HepG2 (cell line): ENCODE measurements at regions not wholly inside any gene's neighbourhood (a gene's known extent, or its start where the extent isn't known, plus 50 kb on each side); places are given as distances from the start of the nearest gene placed in this dataset.

Source experiments
- ATAC-seq: fragments of 200-7000 bp; cut with Tn5 transposase; 3 replicates; pipeline ENCODE4 v1.9.1; 2020; ENCODE audit warnings: mild to moderate bottlenecking, moderate library complexity
- BruUV-seq: library from RNA; stranded (reverse); fragments of 400-500 nt; replicated peaks from 2 replicates; lab custom pipeline; 2021; lab: Mats Ljungman, UMichigan
- CTCF ChIA-PET: fragments of 300-600 bp; formaldehyde crosslinking; extraction: SDS; loops from one replicate; lab custom pipeline; 2021; ENCODE audit warnings: low total read pairs, inconsistent platforms, low intra/inter-chr PET ratio; lab: Yijun Ruan, JAX
- POLR2A ChIA-PET: fragments of 350-600 bp; sonication (Branson Sonifier 250); formaldehyde crosslinking; loops from one replicate; lab custom pipeline; 2020; ENCODE audit warnings: antibody characterized with exemption, inconsistent platforms; lab: Yijun Ruan, JAX
- DNase-seq: peaks from one replicate; pipeline ENCODE4 v3.0.0-alpha.2; 2015; ENCODE audit warnings: low spot score
- FAIRE-seq: peaks from 3 replicates; lab custom pipeline; 2011; peaks lifted over from hg19 to GRCh38; lab: Jason Lieb, UNC
- H2AFZ ChIP-seq: one replicate; pipeline ENCODE4 v1.6.1; 2011; ENCODE audit warnings: low read length, inconsistent platforms
- H3K27ac ChIP-seq: fragments of 300-600 bp; 3 replicates; pipeline ENCODE4 v1.8.0; 2011; ENCODE audit warnings: mixed run types, mild to moderate bottlenecking, mixed read lengths, low read length, inconsistent platforms; ENCODE audit not compliant: insufficient read depth; ENCODE audit errors: extremely low read length
- H3K27me3 ChIP-seq, 2 experiments: fragments of 200-600 bp in 1 of 2; 2 replicates in 1 of 2; 3 replicates in 1 of 2; pipeline versions ENCODE4 v1.6.0 to v1.8.0; 2011; ENCODE audit warnings: low read length in 2 of 2, mild to moderate bottlenecking in 2 of 2, moderate library complexity in 2 of 2, inconsistent platforms in 1 of 2; ENCODE audit not compliant: insufficient read depth in 2 of 2, control insufficient read depth in 1 of 2
- H3K36me3 ChIP-seq, 2 experiments: fragments of 200-600 bp in 1 of 2; replicated peaks in 1 of 2; 2 replicates in 1 of 2; 3 replicates in 1 of 2; pipeline versions ENCODE4 v1.5.1 to v1.8.0; 2011; ENCODE audit warnings: low read length in 2 of 2, inconsistent platforms in 1 of 2; ENCODE audit not compliant: insufficient read depth in 2 of 2, control insufficient read depth in 1 of 2
- H3K4me1 ChIP-seq: 2 replicates; pipeline ENCODE4 v1.5.1; 2012; ENCODE audit warnings: low read length, inconsistent platforms; ENCODE audit not compliant: insufficient read depth
- H3K4me2 ChIP-seq: 2 replicates; pipeline ENCODE4 v1.6.0; 2011; ENCODE audit warnings: low read depth, low read length, inconsistent platforms
- H3K4me3 ChIP-seq, 3 experiments: fragments of 200-600 bp in 1 of 3; sonication (generic), shearing (Covaris generic) in 1 of 3; replicated peaks in 1 of 3; 2 replicates each; pipeline ENCODE4 v1.5.1; 2011 to 2016; ENCODE audit warnings: low read length in 3 of 3, inconsistent platforms in 2 of 3, low read depth in 2 of 3, mild to moderate bottlenecking in 2 of 3, control low read depth in 1 of 3, mixed read lengths in 1 of 3; ENCODE audit not compliant: insufficient read depth in 1 of 3
- H3K79me2 ChIP-seq: one replicate; pipeline ENCODE4 v1.6.1; 2011; ENCODE audit warnings: low read length, inconsistent platforms; ENCODE audit not compliant: insufficient read depth
- H3K9ac ChIP-seq: 2 replicates; pipeline ENCODE4 v1.6.0; 2011; ENCODE audit warnings: mild to moderate bottlenecking, low read depth, low read length, inconsistent platforms; ENCODE audit not compliant: insufficient read depth
- H3K9me3 ChIP-seq: 2 replicates; pipeline ENCODE4 v1.5.1; 2012; ENCODE audit warnings: mild to moderate bottlenecking, low read length
- H4K20me1 ChIP-seq: 2 replicates; pipeline ENCODE4 v1.6.0; 2011; ENCODE audit warnings: inconsistent platforms, mild to moderate bottlenecking, low read length, moderate library complexity; ENCODE audit not compliant: insufficient read depth
- E2F5 ChIP-seq: sonication (generic); formaldehyde crosslinking; conservative IDR thresholded peaks from 2 replicates; pipeline ENCODE4 v1.4.0; 2020; ENCODE audit warnings: missing genetic modification reagents
- KDM3A ChIP-seq: IDR thresholded peaks from 2 replicates; pipeline ENCODE4 v1.6.1; 2018; ENCODE audit warnings: low read depth, missing compliant biosample characterization
- POLR2AphosphoS2 ChIP-seq: IDR thresholded peaks from 2 replicates; pipeline ENCODE4 v1.6.1; 2011; ENCODE audit warnings: low read depth, low read length, improper control_type of control experiment
- SMC3 ChIP-seq: IDR thresholded peaks from 2 replicates; pipeline ENCODE4 v1.6.1; 2011; ENCODE audit warnings: low read length, improper control_type of control experiment
- STAG1 ChIP-seq: sonication (generic); formaldehyde crosslinking; IDR thresholded peaks from 2 replicates; pipeline ENCODE4 v1.4.0; 2020; ENCODE audit warnings: missing genetic modification reagents
- ZEB1 ChIP-seq: IDR thresholded peaks from 2 replicates; pipeline ENCODE4 v1.6.1; 2012; ENCODE audit warnings: mild to moderate bottlenecking, low read depth, inconsistent platforms; ENCODE audit not compliant: insufficient replicate concordance
- ZNF607 ChIP-seq: sonication (generic); formaldehyde crosslinking; IDR thresholded peaks from 2 replicates; pipeline ENCODE4 v1.5.1; 2020; ENCODE audit warnings: missing genetic modification reagents, mild to moderate bottlenecking, borderline replicate concordance
- WGBS: methylation state at CpG from one replicate; pipeline ENCODE4 v1.1.6; 2017; ENCODE audit warnings: low lambda C conversion rate; 5-methylcytosine and 5-hydroxymethylcytosine counted together
- in situ Hi-C: cut with HindIII; loops from 2 replicates; pipeline ENCODE4 v1.10.0; 2017; ENCODE audit warnings: low pct_unique_long_range_greater_than_20kb; ENCODE audit not compliant: extremely low pct_ligation_motif_present
- intact Hi-C: fragments of 100-400 bp; cut with micrococcal nuclease; formaldehyde crosslinking; loops from one replicate; pipeline ENCODE4 v1.10.0; 2022; ENCODE audit not compliant: unreplicated experiment
- TF ChIP-seq, protein P1 (sequence below), 2 experiments: fragments of 450-650 bp in 1 of 2; sonication (generic) in 1 of 2; formaldehyde crosslinking in 1 of 2; IDR thresholded peaks; 2 replicates each; pipeline versions ENCODE4 v1.6.1 to v1.8.0; 2016 to 2022; ENCODE audit warnings: antibody characterized with exemption in 1 of 2, mild to moderate bottlenecking in 1 of 2, missing genetic modification reagents in 1 of 2
- TF ChIP-seq, protein P2 (sequence below): sonication (generic); formaldehyde crosslinking; IDR thresholded peaks from 2 replicates; pipeline ENCODE4 v1.5.0; 2020; ENCODE audit warnings: mild to moderate bottlenecking, missing genetic modification reagents, moderate library complexity

- Histone ChIP-seq H3K4me2 (no peak overlapping the region), H3K36me3 (no peaks in the 10 kb centered on the region), H3K27me3 (no peaks in the 10 kb centered on the region), H3K9me3 (no peaks in the 10 kb centered on the region), H3K79me2 (no peaks in the 10 kb centered on the region), H3K27ac (no peak overlapping the region), H3K4me3 (no peak overlapping the region), H2AFZ (no peak overlapping the region), H4K20me1 (no peaks in the 10 kb centered on the region), H3K4me1 (no peaks in the 10 kb centered on the region), H3K9ac (no peak overlapping the region)
- POLR2A ChIA-PET, result no interaction called here
- CTCF ChIA-PET, result no interaction called here
- intact Hi-C loops, result loop anchor here (2.0 kb wide), 1 partner anchor 597 kb away; no protein-coding TSS in a partner anchor
- DNase-seq, result peak; percentile 31
- in situ Hi-C loops, result loop anchor here (25.0 kb wide), 1 partner anchor 1533 kb away; no protein-coding TSS in a partner anchor
- no TSS peak for BruUV-seq
- ATAC-seq, result peak; percentile 71
- FAIRE-seq, result peak; percentile 37
- WGBS, result under 1% methylated on average over 3 of the region's 3 CpGs
- no peak for TF ChIP-seq ZNF607 (CRISPR knock-in tag)
- TF ChIP-seq KDM3A (CRISPR knock-in tag), result no peak
- no peak for TF ChIP-seq ZEB1
- TF ChIP-seq STAG1, result peak; percentile 17; the same call in 1 of the 2 replicates
- peak; percentile 14; the same call in 1 of the 2 replicates for TF ChIP-seq SMC3
- TF ChIP-seq, protein P1, sequence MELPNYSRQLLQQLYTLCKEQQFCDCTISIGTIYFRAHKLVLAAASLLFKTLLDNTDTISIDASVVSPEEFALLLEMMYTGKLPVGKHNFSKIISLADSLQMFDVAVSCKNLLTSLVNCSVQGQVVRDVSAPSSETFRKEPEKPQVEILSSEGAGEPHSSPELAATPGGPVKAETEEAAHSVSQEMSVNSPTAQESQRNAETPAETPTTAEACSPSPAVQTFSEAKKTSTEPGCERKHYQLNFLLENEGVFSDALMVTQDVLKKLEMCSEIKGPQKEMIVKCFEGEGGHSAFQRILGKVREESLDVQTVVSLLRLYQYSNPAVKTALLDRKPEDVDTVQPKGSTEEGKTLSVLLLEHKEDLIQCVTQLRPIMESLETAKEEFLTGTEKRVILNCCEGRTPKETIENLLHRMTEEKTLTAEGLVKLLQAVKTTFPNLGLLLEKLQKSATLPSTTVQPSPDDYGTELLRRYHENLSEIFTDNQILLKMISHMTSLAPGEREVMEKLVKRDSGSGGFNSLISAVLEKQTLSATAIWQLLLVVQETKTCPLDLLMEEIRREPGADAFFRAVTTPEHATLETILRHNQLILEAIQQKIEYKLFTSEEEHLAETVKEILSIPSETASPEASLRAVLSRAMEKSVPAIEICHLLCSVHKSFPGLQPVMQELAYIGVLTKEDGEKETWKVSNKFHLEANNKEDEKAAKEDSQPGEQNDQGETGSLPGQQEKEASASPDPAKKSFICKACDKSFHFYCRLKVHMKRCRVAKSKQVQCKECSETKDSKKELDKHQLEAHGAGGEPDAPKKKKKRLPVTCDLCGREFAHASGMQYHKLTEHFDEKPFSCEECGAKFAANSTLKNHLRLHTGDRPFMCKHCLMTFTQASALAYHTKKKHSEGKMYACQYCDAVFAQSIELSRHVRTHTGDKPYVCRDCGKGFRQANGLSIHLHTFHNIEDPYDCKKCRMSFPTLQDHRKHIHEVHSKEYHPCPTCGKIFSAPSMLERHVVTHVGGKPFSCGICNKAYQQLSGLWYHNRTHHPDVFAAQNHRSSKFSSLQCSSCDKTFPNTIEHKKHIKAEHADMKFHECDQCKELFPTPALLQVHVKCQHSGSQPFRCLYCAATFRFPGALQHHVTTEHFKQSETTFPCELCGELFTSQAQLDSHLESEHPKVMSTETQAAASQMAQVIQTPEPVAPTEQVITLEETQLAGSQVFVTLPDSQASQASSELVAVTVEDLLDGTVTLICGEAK (IDR thresholded peaks at IDR 0.05), result no peak
- TF ChIP-seq, protein P1 (CRISPR knock-in tag; IDR thresholded peaks at IDR 0.05), result no peak
- TF ChIP-seq POLR2AphosphoS2, result no peak
- TF ChIP-seq, protein P2, sequence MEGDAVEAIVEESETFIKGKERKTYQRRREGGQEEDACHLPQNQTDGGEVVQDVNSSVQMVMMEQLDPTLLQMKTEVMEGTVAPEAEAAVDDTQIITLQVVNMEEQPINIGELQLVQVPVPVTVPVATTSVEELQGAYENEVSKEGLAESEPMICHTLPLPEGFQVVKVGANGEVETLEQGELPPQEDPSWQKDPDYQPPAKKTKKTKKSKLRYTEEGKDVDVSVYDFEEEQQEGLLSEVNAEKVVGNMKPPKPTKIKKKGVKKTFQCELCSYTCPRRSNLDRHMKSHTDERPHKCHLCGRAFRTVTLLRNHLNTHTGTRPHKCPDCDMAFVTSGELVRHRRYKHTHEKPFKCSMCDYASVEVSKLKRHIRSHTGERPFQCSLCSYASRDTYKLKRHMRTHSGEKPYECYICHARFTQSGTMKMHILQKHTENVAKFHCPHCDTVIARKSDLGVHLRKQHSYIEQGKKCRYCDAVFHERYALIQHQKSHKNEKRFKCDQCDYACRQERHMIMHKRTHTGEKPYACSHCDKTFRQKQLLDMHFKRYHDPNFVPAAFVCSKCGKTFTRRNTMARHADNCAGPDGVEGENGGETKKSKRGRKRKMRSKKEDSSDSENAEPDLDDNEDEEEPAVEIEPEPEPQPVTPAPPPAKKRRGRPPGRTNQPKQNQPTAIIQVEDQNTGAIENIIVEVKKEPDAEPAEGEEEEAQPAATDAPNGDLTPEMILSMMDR (CRISPR knock-in tag), result peak; percentile 58
- TF ChIP-seq E2F5 (CRISPR knock-in tag), result no peak
Observed at GRCh38 chr2:108169982-108170625, 69.7 kb upstream of the SULT1C3 start.
